Fibroblast of the aortic adventitia (primary cell): ENCODE measurements at regions not wholly inside any gene's neighbourhood (a gene's known extent, or its start where the extent isn't known, plus 50 kb on each side); places are given as distances from the start of the nearest gene placed in this dataset.
"Not testable (repeated sequence)": the region's sequence is repeated elsewhere in the genome, so short reads cannot be mapped to it uniquely, and the experiment has no call there.

Source experiments
- DNase-seq: peaks from one replicate; pipeline ENCODE4 v3.0.0-alpha.2; 2010; ENCODE audit warnings: low read depth
- H3K4me3 ChIP-seq: 2 replicates; pipeline ENCODE4 v1.5.1; 2011; ENCODE audit warnings: low read depth, mild to moderate bottlenecking, control low read depth, low read length, moderate library complexity
- CTCF ChIP-seq: IDR thresholded peaks from 2 replicates; pipeline ENCODE4 v1.5.1; 2011; ENCODE audit warnings: mild to moderate bottlenecking, low read length, control low read depth, inconsistent platforms; ENCODE audit not compliant: insufficient read depth

GRCh38 chr9:100639854-100640253, 62.0 kb downstream of the CAVIN4 start:
- DNase-seq, result no peak
- TF ChIP-seq CTCF, result no peak
- H3K4me3 ChIP-seq, result no peak overlapping the region

GRCh38 chr9:100640447-100641050, 62.7 kb downstream of the CAVIN4 start:
- H3K4me3 ChIP-seq, result no peak overlapping the region
- no peak for DNase-seq
- no peak for TF ChIP-seq CTCF

GRCh38 chr9:100641166-100641565, 63.3 kb downstream of the CAVIN4 start:
- no peak overlapping the region for H3K4me3 ChIP-seq
- DNase-seq, result no peak
- TF ChIP-seq CTCF, result no peak

GRCh38 chr9:100652850-100653249, 75.0 kb downstream of the CAVIN4 start:
- no peak for TF ChIP-seq CTCF
- DNase-seq, result no peak
- H3K4me3 ChIP-seq, result no peak overlapping the region

GRCh38 chr9:100653643-100654334, 75.9 kb downstream of the CAVIN4 start:
- no peak for DNase-seq
- no peak for TF ChIP-seq CTCF
- H3K4me3 ChIP-seq, result no peak overlapping the region

GRCh38 chr9:100656851-100657250, 79.0 kb downstream of the CAVIN4 start:
- not testable (repeated sequence) for H3K4me3 ChIP-seq, DNase-seq

- no peak for TF ChIP-seq CTCF
- no peak for DNase-seq
- H3K4me3 ChIP-seq, result no peak overlapping the region
These were observed 83.8 kb downstream of the CAVIN4 start for GRCh38 chr9:100661668-100662067.
